Lower leg skin (tissue), 4 donors: ENCODE measurements at regions not wholly inside any gene's neighbourhood (a gene's known extent, or its start where the extent isn't known, plus 50 kb on each side); places are given as distances from the start of the nearest gene placed in this dataset.

Source experiments
- DNase-seq, 2 donors: peaks; one replicate each; pipeline ENCODE4 v3.0.0-alpha.2; 2019; ENCODE audit warnings: low spot score in 2 of 2
- H3K4me3 ChIP-seq: fragments of 200-600 bp; sonication (generic); 2 replicates; pipeline ENCODE4 v1.5.1; 2017; ENCODE audit warnings: mild to moderate bottlenecking, low read depth; ENCODE audit not compliant: poor library complexity, severe bottlenecking
- POLR2A ChIP-seq, 2 donors: fragments of 450-650 bp; IDR thresholded peaks; one replicate each; pipeline ENCODE4 v1.6.1; 2016 to 2017; ENCODE audit warnings: antibody characterized with exemption in 2 of 2, mild to moderate bottlenecking in 1 of 2, moderate library complexity in 1 of 2
- WGBS, 2 donors: methylation state at CpG; one replicate each; pipeline ENCODE4 v1.1.5; 2018; 5-methylcytosine and 5-hydroxymethylcytosine counted together
- intact Hi-C: fragments of 100-400 bp; cut with DNase I; formaldehyde crosslinking; loops from one replicate; pipeline ENCODE4 v1.15.0; 2023; ENCODE audit warnings: low total_unique reads
- TF ChIP-seq, protein P1 (sequence below), 3 donors: fragments of 450-650 bp; IDR thresholded peaks; one replicate each; pipeline ENCODE4 v1.5.1; 2016; ENCODE audit warnings: antibody characterized with exemption in 3 of 3, mild to moderate bottlenecking in 3 of 3, moderate library complexity in 2 of 3

- intact Hi-C loops, result no loop called here
- DNase-seq, result no peak
- TF ChIP-seq, protein P1, sequence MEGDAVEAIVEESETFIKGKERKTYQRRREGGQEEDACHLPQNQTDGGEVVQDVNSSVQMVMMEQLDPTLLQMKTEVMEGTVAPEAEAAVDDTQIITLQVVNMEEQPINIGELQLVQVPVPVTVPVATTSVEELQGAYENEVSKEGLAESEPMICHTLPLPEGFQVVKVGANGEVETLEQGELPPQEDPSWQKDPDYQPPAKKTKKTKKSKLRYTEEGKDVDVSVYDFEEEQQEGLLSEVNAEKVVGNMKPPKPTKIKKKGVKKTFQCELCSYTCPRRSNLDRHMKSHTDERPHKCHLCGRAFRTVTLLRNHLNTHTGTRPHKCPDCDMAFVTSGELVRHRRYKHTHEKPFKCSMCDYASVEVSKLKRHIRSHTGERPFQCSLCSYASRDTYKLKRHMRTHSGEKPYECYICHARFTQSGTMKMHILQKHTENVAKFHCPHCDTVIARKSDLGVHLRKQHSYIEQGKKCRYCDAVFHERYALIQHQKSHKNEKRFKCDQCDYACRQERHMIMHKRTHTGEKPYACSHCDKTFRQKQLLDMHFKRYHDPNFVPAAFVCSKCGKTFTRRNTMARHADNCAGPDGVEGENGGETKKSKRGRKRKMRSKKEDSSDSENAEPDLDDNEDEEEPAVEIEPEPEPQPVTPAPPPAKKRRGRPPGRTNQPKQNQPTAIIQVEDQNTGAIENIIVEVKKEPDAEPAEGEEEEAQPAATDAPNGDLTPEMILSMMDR (IDR thresholded peaks at IDR 0.05), result no peak
- no peak for TF ChIP-seq POLR2A (IDR thresholded peaks at IDR 0.05)
- no peak overlapping the region for H3K4me3 ChIP-seq
- 71 to 80% methylated on average over 2 of the region's 2 CpGs for WGBS, 2 donors
These were observed 443.8 kb upstream of the GJE1 start for GRCh38 chr6:141688916-141689315.

DNA sequence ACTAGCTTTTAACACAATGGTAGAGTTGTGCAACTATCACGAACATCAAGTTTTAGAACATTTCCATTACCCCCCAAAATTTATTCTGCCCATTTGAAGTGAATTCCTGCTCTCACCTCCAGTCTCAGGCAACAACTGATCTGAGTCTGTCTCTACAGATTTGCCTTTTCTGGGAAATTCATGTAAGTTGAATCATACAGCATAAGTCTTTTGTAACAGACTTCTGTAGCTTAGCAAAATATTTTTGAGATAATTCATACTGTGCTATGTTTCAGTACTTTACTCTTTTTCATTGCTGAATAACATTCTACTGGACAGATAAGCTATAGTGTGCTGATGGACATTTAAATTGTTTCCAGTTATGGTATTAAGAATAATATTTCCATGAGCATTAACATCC, 447.3 kb upstream of the GJE1 start:
- intact Hi-C loops, result no loop called here
- 81 to 86% methylated on average over 1 of the region's 1 CpG for WGBS, 2 donors
- TF ChIP-seq, protein P1 (IDR thresholded peaks at IDR 0.05), result no peak
- no peak for TF ChIP-seq POLR2A (IDR thresholded peaks at IDR 0.05)
- DNase-seq, result no peak
- H3K4me3 ChIP-seq, result no peak overlapping the region

GRCh38 chr6:141682391-141682790, 450.3 kb upstream of the GJE1 start:
- intact Hi-C loops, result no loop called here
- H3K4me3 ChIP-seq, result no peak overlapping the region

DNA sequence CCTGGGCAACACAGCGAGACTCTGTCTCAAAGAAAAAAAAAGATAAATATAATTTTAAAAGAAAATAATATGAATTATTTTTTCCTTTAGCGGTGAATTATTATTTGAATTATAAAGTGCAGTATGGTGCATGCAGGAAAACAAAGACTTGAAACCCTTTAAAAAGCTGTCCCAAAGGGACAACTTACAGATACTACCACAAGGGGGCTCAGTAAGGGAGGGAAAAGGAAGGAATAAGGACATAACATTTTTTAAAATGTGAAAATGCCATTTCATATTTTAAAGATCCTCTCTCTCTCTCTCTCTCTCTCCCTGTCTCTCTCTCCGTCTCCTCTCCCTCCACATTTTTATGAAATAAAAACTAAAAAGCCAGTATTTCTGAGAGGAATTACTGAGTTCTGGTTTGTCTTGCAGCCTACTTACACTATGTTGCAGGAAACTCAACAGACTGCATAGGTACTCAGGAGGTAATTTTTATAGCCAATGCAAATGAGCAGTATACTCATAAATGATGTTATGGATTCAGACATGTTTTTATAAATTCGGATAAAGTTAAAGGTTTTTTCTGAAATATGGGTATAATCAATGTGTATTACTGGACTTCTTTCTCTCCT, 455.0 kb upstream of the GJE1 start:
- 51 to 56% methylated on average over 4 of the region's 4 CpGs for WGBS, 2 donors
- no peak overlapping the region for H3K4me3 ChIP-seq
- TF ChIP-seq, protein P1 (IDR thresholded peaks at IDR 0.05), result no peak
- no peak for TF ChIP-seq POLR2A (IDR thresholded peaks at IDR 0.05)
- no peak for DNase-seq
- intact Hi-C loops, result no loop called here

More at GRCh38 chr6:141682391-141682790, 450.3 kb upstream of the GJE1 start:
- no peak for TF ChIP-seq POLR2A (IDR thresholded peaks at IDR 0.05)
- TF ChIP-seq, protein P1 (IDR thresholded peaks at IDR 0.05), result no peak
- DNase-seq, result no peak

- DNase-seq, result no peak
- TF ChIP-seq, protein P1 (IDR thresholded peaks at IDR 0.05), result no peak
- no peak for TF ChIP-seq POLR2A (IDR thresholded peaks at IDR 0.05)
- intact Hi-C loops, result no loop called here
- no peak overlapping the region for H3K4me3 ChIP-seq
- WGBS, 2 donors, result 20 to 35% methylated on average over 1 of the region's 1 CpG
These were observed 456.8 kb upstream of the GJE1 start for GRCh38 chr6:141675957-141676356.

- no peak for DNase-seq
- TF ChIP-seq POLR2A (IDR thresholded peaks at IDR 0.05), result no peak
- TF ChIP-seq, protein P1 (IDR thresholded peaks at IDR 0.05), result no peak
- no peak overlapping the region for H3K4me3 ChIP-seq
- intact Hi-C loops, result no loop called here
- WGBS, 2 donors, result 79 to 88% methylated on average over 7 of the region's 7 CpGs
These were observed 463.6 kb upstream of the GJE1 start for GRCh38 chr6:141669141-141669540.
